LNCAP (cell line): ENCODE measurements at regions not wholly inside any gene's neighbourhood (a gene's known extent, or its start where the extent isn't known, plus 50 kb on each side); places are given as distances from the start of the nearest gene placed in this dataset.

Experiments used
- TF ChIP-seq, protein P1 (sequence below): fragments of 450-650 bp; IDR thresholded peaks from 2 replicates; pipeline ENCODE4 v1.5.1; 2017; ENCODE audit warnings: mild to moderate bottlenecking

DNA sequence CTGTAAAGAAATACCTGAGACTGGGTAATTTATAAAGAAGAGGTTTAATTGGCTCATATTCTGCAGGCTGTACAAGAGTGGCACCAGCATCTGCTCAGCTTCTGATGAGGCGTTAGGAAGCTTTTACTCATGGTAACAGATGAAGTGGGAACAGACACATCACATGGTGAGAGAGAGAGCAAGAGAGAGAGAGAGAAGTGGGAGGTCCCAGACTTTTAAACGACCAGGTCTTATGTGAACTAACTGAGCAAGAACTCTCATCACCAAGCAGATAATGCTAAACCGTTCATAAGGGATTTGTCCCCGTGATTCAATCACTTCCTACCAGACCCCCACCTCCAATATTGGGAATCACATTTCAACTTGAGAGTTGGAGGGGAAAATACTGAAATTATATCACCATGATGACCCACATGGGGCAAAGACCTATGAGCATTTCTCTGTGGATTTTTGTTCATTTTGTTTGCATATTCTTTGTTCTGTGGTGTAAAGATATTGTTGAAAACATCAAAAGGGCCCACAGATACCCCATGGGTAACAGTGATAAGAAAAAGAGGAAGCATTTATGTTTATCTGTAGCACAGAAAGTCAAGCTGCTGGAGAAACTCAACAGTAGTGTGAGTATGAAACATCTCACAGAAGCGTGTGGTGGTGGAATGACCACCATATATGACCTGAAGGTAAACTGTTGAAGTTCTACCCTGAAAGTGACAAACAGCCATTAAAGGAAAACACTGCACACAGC lies 135.2 kb upstream of the PDE3A start:
- TF ChIP-seq, protein P1, sequence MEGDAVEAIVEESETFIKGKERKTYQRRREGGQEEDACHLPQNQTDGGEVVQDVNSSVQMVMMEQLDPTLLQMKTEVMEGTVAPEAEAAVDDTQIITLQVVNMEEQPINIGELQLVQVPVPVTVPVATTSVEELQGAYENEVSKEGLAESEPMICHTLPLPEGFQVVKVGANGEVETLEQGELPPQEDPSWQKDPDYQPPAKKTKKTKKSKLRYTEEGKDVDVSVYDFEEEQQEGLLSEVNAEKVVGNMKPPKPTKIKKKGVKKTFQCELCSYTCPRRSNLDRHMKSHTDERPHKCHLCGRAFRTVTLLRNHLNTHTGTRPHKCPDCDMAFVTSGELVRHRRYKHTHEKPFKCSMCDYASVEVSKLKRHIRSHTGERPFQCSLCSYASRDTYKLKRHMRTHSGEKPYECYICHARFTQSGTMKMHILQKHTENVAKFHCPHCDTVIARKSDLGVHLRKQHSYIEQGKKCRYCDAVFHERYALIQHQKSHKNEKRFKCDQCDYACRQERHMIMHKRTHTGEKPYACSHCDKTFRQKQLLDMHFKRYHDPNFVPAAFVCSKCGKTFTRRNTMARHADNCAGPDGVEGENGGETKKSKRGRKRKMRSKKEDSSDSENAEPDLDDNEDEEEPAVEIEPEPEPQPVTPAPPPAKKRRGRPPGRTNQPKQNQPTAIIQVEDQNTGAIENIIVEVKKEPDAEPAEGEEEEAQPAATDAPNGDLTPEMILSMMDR = no peak

GRCh38 chr12:20234474-20234873 lies 133.9 kb upstream of the PDE3A start:
- TF ChIP-seq, protein P1 = no peak

GRCh38 chr12:20237091-20237490 lies 131.2 kb upstream of the PDE3A start:
- TF ChIP-seq, protein P1 = no peak

DNA sequence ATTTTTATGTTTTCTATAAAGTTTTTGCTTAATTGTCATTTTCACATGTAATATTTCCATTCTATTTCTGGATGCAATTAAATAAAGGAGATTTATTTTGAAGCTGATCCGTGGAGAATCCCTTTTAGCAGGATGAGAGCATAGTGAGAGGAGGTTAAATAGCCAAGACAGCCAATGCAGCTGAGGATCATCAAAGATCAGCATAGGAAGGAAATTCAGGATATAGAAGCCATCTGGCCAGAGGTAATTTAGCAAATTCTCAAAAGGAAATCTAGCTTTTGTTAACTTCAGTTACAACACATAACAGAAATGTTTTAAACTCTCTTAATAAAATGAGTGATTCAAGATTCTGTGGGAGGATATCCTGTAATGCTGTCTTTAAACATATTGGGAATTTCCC lies 122.8 kb upstream of the PDE3A start:
- TF ChIP-seq, protein P1 = no peak

DNA sequence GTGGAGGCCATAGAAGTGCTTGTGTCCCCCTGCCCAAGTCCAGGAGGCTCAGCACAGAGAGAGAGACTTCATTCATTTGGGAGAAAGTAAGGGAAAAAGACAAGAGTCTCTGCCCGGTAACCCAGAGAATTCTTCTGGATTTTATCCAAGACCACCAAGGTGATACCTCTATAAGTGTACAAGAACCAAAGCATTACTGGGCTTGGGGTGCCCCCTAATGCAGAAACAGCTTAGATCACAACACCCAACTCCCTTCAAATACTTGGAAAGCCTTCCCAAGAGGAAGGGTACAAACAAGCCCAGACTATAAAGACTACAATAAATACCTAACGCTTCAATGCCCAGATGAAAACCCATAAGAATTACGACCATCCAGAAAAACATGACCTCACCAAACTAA lies 119.7 kb upstream of the PDE3A start:
- TF ChIP-seq, protein P1 = no peak

DNA sequence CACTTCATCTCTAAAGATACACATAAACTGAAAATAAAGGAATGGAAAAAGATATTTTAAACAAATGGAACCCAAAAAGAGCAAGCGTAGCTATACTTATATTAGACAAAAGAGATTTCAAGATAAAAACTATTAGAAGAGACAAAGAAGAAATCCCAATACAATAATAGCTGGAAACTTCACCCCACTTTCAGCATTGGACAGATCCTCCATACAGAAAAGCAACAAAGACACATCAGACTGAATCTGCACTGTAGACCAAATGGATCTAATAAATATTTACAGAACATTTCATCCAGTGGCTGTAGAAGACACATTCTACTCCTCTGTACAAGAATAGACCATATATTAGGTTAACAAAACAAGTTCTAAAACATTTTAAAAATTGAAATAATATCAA lies 117.6 kb upstream of the PDE3A start:
- TF ChIP-seq, protein P1 = no peak

- TF ChIP-seq, protein P1 = no peak
Observed at GRCh38 chr12:20257311-20257710, 111.0 kb upstream of the PDE3A start.

DNA sequence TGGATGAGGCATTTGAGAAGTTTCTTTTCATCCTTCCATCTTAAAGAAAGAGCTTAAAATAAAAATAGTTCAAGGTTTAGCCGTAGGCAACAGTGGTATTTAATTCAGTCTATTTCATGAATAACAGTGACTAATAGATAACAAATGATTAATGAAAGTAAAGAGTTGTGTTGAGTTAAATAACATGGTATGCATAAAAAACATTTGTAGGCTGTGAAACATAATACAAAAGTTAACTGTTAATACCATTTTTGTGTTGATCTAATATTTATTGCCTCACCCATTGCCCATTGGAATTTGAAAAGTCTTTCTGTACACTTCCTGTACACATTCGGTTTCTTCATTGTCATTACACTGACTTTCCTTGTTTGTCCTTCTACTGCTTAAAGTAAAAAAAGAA lies 108.6 kb upstream of the PDE3A start:
- TF ChIP-seq, protein P1 = no peak
